ACC112 (cell line): ENCODE measurements at regions not wholly inside any gene's neighbourhood (a gene's known extent, or its start where the extent isn't known, plus 50 kb on each side); places are given as distances from the start of the nearest gene placed in this dataset.

Experiments
- H2AFZ ChIP-seq: fragments of 200-600 bp; sonication (generic); one replicate; pipeline ENCODE4 v1.6.0; 2017; ENCODE audit warnings: antibody characterized with exemption, low read length; ENCODE audit not compliant: unreplicated experiment
- H3K27ac ChIP-seq: fragments of 200-600 bp; sonication (generic); 2 replicates; pipeline ENCODE4 v1.5.1; 2014; ENCODE audit warnings: low read depth, mild to moderate bottlenecking, antibody characterized with exemption, low read length, moderate library complexity
- H3K27me3 ChIP-seq: fragments of 200-600 bp; sonication (generic); 2 replicates; pipeline ENCODE4 v1.6.1; 2014; ENCODE audit warnings: mild to moderate bottlenecking, antibody characterized with exemption, low read length, moderate library complexity, mixed read lengths; ENCODE audit not compliant: insufficient read depth
- H3K36me3 ChIP-seq: fragments of 200-600 bp; sonication (generic); 2 replicates; pipeline ENCODE4 v1.6.1; 2016; ENCODE audit warnings: mild to moderate bottlenecking, antibody characterized with exemption, low read length, moderate library complexity, mixed read lengths; ENCODE audit not compliant: insufficient read depth
- H3K4me1 ChIP-seq: fragments of 200-600 bp; sonication (generic); one replicate; pipeline ENCODE4 v1.6.1; 2016; ENCODE audit warnings: low read length, mixed read lengths; ENCODE audit not compliant: insufficient read depth, unreplicated experiment, control insufficient read depth
- H3K4me3 ChIP-seq: fragments of 200-600 bp; sonication (generic); 2 replicates; pipeline ENCODE4 v1.5.1; 2014; ENCODE audit warnings: mild to moderate bottlenecking, low read depth, low read length
- H3K79me2 ChIP-seq: fragments of 200-600 bp; sonication (generic); one replicate; pipeline ENCODE4 v1.6.0; 2016; ENCODE audit warnings: low read length; ENCODE audit not compliant: control insufficient read depth, unreplicated experiment, insufficient read depth

GRCh38 chr11:71341596-71341995 lies 89.2 kb upstream of the SHANK2 start:
- Histone ChIP-seq H3K79me2 (no peaks in the 10 kb centered on the region), H3K36me3 (no peaks in the 10 kb centered on the region), H3K27ac (no peak overlapping the region), H3K27me3 (peaks cover 27% of the 10 kb centered on the region), H3K4me3 (no peak overlapping the region), H2AFZ (no peak overlapping the region), H3K4me1 (no peaks in the 10 kb centered on the region)

- Histone ChIP-seq H3K27me3 (peaks cover 24% of the 10 kb centered on the region; the same call in 1 of the 2 replicates), H3K4me3 (no peak overlapping the region), H3K27ac (no peak overlapping the region), H2AFZ (no peak overlapping the region), H3K79me2 (no peaks in the 10 kb centered on the region), H3K4me1 (no peaks in the 10 kb centered on the region), H3K36me3 (no peaks in the 10 kb centered on the region)
Observed at GRCh38 chr11:71341173-71341572, 88.8 kb upstream of the SHANK2 start.

GRCh38 chr11:71340086-71340606 lies 87.8 kb upstream of the SHANK2 start:
- no peaks in the 10 kb centered on the region for H3K4me1 ChIP-seq
- H3K4me3 ChIP-seq = no peak overlapping the region
- H2AFZ ChIP-seq = no peak overlapping the region
- no peak overlapping the region for H3K27ac ChIP-seq
- H3K36me3 ChIP-seq = no peaks in the 10 kb centered on the region
- peaks cover 22% of the 10 kb centered on the region; the same call in 1 of the 2 replicates for H3K27me3 ChIP-seq
- no peaks in the 10 kb centered on the region for H3K79me2 ChIP-seq

GRCh38 chr11:71339396-71339881 lies 87.1 kb upstream of the SHANK2 start:
- H3K79me2 ChIP-seq = no peaks in the 10 kb centered on the region
- H3K27ac ChIP-seq = no peak overlapping the region
- no peak overlapping the region for H2AFZ ChIP-seq
- H3K27me3 ChIP-seq = peaks cover 23% of the 10 kb centered on the region; the same call in 1 of the 2 replicates
- H3K4me1 ChIP-seq = no peaks in the 10 kb centered on the region
- H3K36me3 ChIP-seq = no peaks in the 10 kb centered on the region
- no peak overlapping the region for H3K4me3 ChIP-seq

- Histone ChIP-seq H3K4me1 (no peaks in the 10 kb centered on the region), H3K4me3 (no peak overlapping the region), H3K79me2 (no peaks in the 10 kb centered on the region), H2AFZ (no peak overlapping the region), H3K27ac (no peak overlapping the region), H3K27me3 (peaks cover 23% of the 10 kb centered on the region; the same call in 1 of the 2 replicates), H3K36me3 (no peaks in the 10 kb centered on the region)
Observed at GRCh38 chr11:71338801-71339395, 86.5 kb upstream of the SHANK2 start.

- Histone ChIP-seq H3K79me2 (no peaks in the 10 kb centered on the region), H3K27me3 (peaks cover 23% of the 10 kb centered on the region; the same call in 1 of the 2 replicates), H3K4me1 (no peaks in the 10 kb centered on the region), H3K4me3 (no peak overlapping the region), H3K27ac (no peak overlapping the region), H3K36me3 (no peaks in the 10 kb centered on the region), H2AFZ (no peak overlapping the region)
Observed at GRCh38 chr11:71336996-71337754, 84.8 kb upstream of the SHANK2 start.

GRCh38 chr11:71336176-71336995 lies 84.0 kb upstream of the SHANK2 start:
- H3K79me2 ChIP-seq = no peaks in the 10 kb centered on the region
- H3K4me3 ChIP-seq = no peak overlapping the region
- H3K27me3 ChIP-seq = peaks cover 23% of the 10 kb centered on the region; the same call in 1 of the 2 replicates
- H3K36me3 ChIP-seq = no peaks in the 10 kb centered on the region
- H3K4me1 ChIP-seq = no peaks in the 10 kb centered on the region
- H2AFZ ChIP-seq = no peak overlapping the region
- no peak overlapping the region for H3K27ac ChIP-seq

- Histone ChIP-seq H3K27me3 (peaks cover 23% of the 10 kb centered on the region; the same call in 1 of the 2 replicates), H3K27ac (no peak overlapping the region), H3K4me1 (no peaks in the 10 kb centered on the region), H3K4me3 (no peak overlapping the region), H3K79me2 (no peaks in the 10 kb centered on the region), H2AFZ (no peak overlapping the region), H3K36me3 (no peaks in the 10 kb centered on the region)
Observed at GRCh38 chr11:71335371-71335770, 83.0 kb upstream of the SHANK2 start.

GRCh38 chr11:71334191-71334590 lies 81.8 kb upstream of the SHANK2 start:
- no peaks in the 10 kb centered on the region for H3K4me1 ChIP-seq
- no peaks in the 10 kb centered on the region for H3K36me3 ChIP-seq
- no peaks in the 10 kb centered on the region for H3K79me2 ChIP-seq
- H3K4me3 ChIP-seq = no peak overlapping the region
- H2AFZ ChIP-seq = no peak overlapping the region
- H3K27ac ChIP-seq = no peak overlapping the region
- H3K27me3 ChIP-seq = peaks cover 19% of the 10 kb centered on the region; the same call in 1 of the 2 replicates

- H3K4me3 ChIP-seq = no peak overlapping the region
- no peaks in the 10 kb centered on the region for H3K36me3 ChIP-seq
- H2AFZ ChIP-seq = no peak overlapping the region
- H3K4me1 ChIP-seq = no peaks in the 10 kb centered on the region
- peaks cover 16% of the 10 kb centered on the region; the same call in 1 of the 2 replicates for H3K27me3 ChIP-seq
- H3K27ac ChIP-seq = no peak overlapping the region
- H3K79me2 ChIP-seq = no peaks in the 10 kb centered on the region
Observed at GRCh38 chr11:71333473-71333872, 81.1 kb upstream of the SHANK2 start.
